Upper lobe of right lung (tissue), 1 donor: ENCODE measurements at regions not wholly inside any gene's neighbourhood (a gene's known extent, or its start where the extent isn't known, plus 50 kb on each side); places are given as distances from the start of the nearest gene placed in this dataset.

ENCODE experiments used
- ATAC-seq: fragments of 200-7000 bp; cut with Tn5 transposase; one replicate; pipeline ENCODE4 v1.9.1; 2020; ENCODE audit warnings: mild to moderate bottlenecking, moderate library complexity
- DNase-seq: peaks from one replicate; pipeline ENCODE4 v3.0.0-alpha.2; 2020
- H3K27ac ChIP-seq: fragments of 200-600 bp; one replicate; pipeline ENCODE4 v1.8.0; 2022
- H3K27me3 ChIP-seq: fragments of 200-600 bp; one replicate; pipeline ENCODE4 v1.8.0; 2022; ENCODE audit warnings: mild to moderate bottlenecking
- H3K36me3 ChIP-seq: fragments of 200-600 bp; one replicate; pipeline ENCODE4 v1.8.0; 2022
- H3K4me1 ChIP-seq: fragments of 200-600 bp; one replicate; pipeline ENCODE4 v1.8.0; 2022
- H3K4me3 ChIP-seq: fragments of 200-600 bp; one replicate; pipeline ENCODE4 v1.8.0; 2022; ENCODE audit warnings: mild to moderate bottlenecking
- H3K9me3 ChIP-seq: fragments of 200-600 bp; one replicate; pipeline ENCODE4 v1.8.0; 2022
- CTCF ChIP-seq: fragments of 200-600 bp; IDR thresholded peaks from one replicate; pipeline ENCODE4 v1.8.0; 2022; ENCODE audit warnings: antibody characterized with exemption
- intact Hi-C: fragments of 100-400 bp; cut with DNase I; formaldehyde crosslinking; loops from one replicate; pipeline ENCODE4 v1.11.0; 2022
- donor health status: DM: no; HTN: yes; CAD: no; lungs with severe emphysema.

DNA sequence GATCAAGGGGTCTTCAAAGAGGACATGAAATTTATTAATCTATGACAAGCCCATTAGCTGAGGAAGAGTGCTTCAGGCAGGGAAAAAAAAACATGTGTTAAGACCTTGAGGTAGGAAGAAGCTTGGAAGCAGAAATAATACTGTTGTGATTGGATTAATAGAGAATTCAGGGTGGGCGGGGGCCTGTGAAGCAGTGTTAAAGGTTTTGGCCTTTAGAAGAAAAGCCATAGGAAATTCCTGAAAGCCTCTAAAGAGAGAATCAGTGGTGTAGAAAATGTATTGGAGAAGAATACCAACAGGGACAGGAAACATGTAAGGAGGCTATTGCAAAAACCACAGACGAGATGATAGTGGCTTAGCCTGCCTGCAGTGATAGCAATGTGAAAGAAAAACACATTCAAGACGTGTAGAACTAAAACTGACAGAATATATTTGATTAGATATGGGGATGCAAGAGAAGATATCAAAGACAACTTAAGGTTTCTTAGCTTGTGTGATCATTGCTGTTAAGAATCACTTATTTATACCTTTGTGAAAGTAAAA is 404.4 kb upstream of the ANO3 start:
- Histone ChIP-seq H3K27me3 (no peaks in the 10 kb centered on the region), H3K4me3 (no peak overlapping the region), H3K27ac (no peak overlapping the region), H3K36me3 (no peaks in the 10 kb centered on the region), H3K4me1 (no peaks in the 10 kb centered on the region), H3K9me3 (no peaks in the 10 kb centered on the region)
- no peak for TF ChIP-seq CTCF
- intact Hi-C loops = no loop called here
- no peak for ATAC-seq
- no peak for DNase-seq

- H3K4me3 ChIP-seq = no peak overlapping the region
- H3K27me3 ChIP-seq = no peaks in the 10 kb centered on the region
- no peak for TF ChIP-seq CTCF
- no peaks in the 10 kb centered on the region for H3K9me3 ChIP-seq
- H3K27ac ChIP-seq = no peak overlapping the region
- no peaks in the 10 kb centered on the region for H3K4me1 ChIP-seq
- no peaks in the 10 kb centered on the region for H3K36me3 ChIP-seq
- DNase-seq (no peak), ATAC-seq (no peak)
- intact Hi-C loops = no loop called here
Measured at GRCh38 chr11:25928076-25928475, 403.9 kb upstream of the ANO3 start.

DNA sequence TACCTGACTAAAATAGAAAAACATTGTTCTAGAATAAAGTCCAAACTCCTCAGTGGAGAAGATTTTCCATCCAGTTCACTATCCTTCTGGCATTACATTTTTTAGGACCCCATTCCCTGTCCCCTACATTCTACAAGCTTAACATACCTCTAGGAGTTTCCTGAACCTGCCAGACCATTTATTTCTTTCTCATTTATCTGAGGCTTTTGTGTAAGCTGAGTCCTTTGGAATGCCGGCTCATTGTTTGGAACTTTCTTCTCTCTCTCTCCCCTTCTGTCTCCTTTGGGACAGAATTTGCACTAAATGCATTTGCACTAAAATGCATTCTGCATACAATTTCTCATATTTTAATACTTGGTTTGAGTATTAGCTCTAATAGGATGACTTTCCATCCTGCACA is 393.0 kb upstream of the ANO3 start:
- H3K4me3 ChIP-seq = no peak overlapping the region

DNA sequence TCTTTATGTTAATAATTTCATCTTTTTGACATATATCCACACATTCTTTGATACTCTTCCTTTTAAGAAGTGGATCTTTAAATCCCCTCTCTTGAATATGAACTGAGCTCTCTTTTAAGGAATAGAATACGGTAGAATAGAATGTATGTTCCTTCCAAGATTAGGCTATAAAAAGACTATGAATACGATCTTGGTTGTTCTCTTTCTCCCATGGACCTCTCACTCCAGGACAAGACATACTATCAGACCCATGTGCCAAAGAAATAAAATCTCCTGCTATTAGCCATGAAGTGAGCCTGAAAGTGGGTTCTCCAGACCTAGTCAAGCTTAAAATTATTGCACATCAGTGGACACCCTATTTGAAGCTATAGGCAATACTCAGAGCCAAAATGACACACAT is 392.2 kb upstream of the ANO3 start:
- DNase-seq (no peak), ATAC-seq (no peak)
- no peak for TF ChIP-seq CTCF
- Histone ChIP-seq H3K27me3 (no peaks in the 10 kb centered on the region), H3K9me3 (no peaks in the 10 kb centered on the region), H3K4me3 (no peak overlapping the region), H3K27ac (no peak overlapping the region), H3K36me3 (no peaks in the 10 kb centered on the region), H3K4me1 (no peaks in the 10 kb centered on the region)
- intact Hi-C loops = no loop called here

More for the DNA sequence above, 393.0 kb upstream of the ANO3 start:
- no peak overlapping the region for H3K27ac ChIP-seq
- H3K36me3 ChIP-seq = no peaks in the 10 kb centered on the region
- no peak for DNase-seq
- H3K4me1 ChIP-seq = no peaks in the 10 kb centered on the region
- no peaks in the 10 kb centered on the region for H3K27me3 ChIP-seq
- no peak for ATAC-seq
- intact Hi-C loops = no loop called here
- no peaks in the 10 kb centered on the region for H3K9me3 ChIP-seq
- TF ChIP-seq CTCF = no peak

- Histone ChIP-seq H3K4me1 (no peaks in the 10 kb centered on the region), H3K27ac (no peak overlapping the region), H3K27me3 (no peaks in the 10 kb centered on the region), H3K9me3 (no peaks in the 10 kb centered on the region), H3K4me3 (no peak overlapping the region), H3K36me3 (no peaks in the 10 kb centered on the region)
- no peak for DNase-seq
- intact Hi-C loops = no loop called here
- ATAC-seq = no peak
- no peak for TF ChIP-seq CTCF
Measured at GRCh38 chr11:25941353-25941752, 390.6 kb upstream of the ANO3 start.

- intact Hi-C loops = no loop called here
- H3K9me3 ChIP-seq = no peaks in the 10 kb centered on the region
- ATAC-seq (no peak), DNase-seq (no peak)
- TF ChIP-seq CTCF = no peak
- H3K4me3 ChIP-seq = no peak overlapping the region
- H3K27me3 ChIP-seq = no peaks in the 10 kb centered on the region
- H3K4me1 ChIP-seq = no peaks in the 10 kb centered on the region
- no peaks in the 10 kb centered on the region for H3K36me3 ChIP-seq
- no peak overlapping the region for H3K27ac ChIP-seq
Measured at GRCh38 chr11:25943031-25943430, 388.9 kb upstream of the ANO3 start.
